ENCODE measurements at regions not wholly inside any gene's neighbourhood (a gene's known extent, or its start where the extent isn't known, plus 50 kb on each side); places are given as distances from the start of the nearest gene placed in this dataset.

DNA sequence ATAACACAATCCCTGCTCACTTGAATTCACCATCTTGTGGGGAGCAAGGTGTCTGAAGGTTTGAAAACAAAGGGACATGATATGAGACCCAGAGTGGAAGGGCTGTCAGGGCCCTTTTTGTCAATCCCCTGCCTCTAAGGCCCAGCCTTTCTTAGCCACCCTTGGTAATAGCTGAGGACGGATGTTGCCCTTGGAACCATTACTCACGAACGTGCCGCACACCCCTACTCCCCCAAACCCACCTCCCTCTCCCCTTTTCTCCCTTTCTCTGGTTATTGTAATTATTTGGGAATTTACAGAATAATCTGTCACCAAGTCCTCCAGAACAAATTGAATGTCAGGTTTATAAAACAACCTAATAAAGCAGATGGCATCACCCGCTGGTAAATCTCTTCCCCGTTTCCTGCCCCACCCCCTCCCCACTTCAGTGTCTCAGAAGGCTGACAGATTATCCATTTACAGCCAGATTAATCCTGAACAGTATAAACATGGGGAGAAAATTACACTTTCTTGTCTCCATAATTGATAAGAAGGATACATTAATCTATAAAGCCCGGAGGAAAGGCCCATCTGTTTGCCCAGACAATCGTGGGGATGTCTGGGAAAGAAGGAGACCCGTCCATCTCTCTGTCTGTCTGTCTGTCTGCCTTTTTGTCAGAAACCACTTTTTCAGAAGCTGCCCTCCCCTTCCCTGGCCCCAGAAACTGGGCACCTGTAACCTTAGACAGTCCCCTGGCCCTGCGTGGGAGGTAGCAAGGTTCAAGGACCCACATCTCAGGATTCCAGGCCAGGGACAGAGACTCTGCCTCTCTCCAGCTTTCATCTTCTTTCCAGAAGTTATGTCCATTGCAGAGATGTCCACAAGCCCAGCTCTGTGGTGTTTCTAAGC, 60.6 kb upstream of the CD34 start:
- no peak for DNase-seq (ENCODE audit: low read depth)

- DNase-seq (ENCODE audit: low read depth), result no peak
Observed at GRCh38 chr1:207970329-207971233, 59.7 kb upstream of the CD34 start.

DNA sequence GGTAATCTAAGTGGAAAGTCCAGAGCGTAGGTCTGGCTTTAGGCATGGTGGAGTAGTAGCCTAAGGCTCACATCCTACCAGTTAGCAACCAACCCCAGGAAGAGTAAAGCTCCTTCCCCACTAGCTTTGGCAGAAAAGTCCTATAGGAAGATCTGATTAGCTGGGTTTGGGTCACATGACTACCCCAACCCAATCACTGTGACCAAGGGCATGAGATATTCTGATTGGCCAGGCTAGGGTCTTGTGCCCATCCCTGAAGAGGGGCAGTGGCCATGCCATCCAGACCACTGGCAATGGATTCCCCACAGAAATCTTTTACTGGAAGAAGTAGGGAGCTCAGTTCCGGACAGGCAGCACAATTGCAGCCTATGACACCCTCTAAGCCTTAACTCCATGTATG, 58.6 kb upstream of the CD34 start:
- DNase-seq (ENCODE audit: low read depth), result no peak

- DNase-seq (ENCODE audit: low read depth), result no peak
Observed at GRCh38 chr1:207968521-207969009, 57.6 kb upstream of the CD34 start.

DNA sequence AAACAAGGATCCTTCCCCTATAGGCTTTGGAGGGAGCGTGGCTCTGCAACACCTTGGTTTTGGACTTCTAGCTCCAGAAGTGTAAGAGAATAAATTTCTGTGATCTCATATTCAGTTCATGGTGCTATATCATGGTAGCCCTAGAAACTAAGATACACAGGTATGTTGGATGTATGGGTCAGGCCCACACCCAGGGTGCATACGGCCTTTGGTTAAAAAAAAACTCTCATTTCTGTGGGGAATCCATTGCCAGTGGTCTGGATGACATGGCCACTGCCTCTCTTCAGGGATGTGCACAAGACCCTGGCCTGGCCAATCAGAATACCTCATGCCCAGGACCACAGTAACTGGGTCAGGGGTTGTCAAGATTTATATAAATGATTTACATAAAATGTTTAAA, 56.8 kb upstream of the CD34 start:
- DNase-seq (ENCODE audit: low read depth), result no peak

DNA sequence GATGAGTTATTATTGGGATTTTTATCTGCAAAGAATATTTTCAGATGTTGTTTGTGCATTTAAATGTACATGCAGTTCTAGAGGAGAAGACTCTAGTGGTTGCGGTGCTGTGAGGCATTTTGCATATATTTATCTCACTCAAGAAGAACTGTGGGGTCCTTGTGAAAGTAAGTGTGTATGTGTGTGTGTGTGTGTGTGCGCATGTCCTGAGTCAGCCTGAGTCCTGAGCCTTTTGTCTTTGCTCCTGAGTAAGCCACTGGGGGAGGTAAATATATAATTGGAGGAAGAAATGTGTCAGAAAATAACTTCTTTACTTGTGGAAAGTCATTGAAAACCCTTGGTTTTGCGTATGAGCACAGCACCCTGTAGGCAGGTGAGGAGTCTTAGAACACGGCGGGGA, 55.6 kb upstream of the CD34 start:
- DNase-seq (ENCODE audit: low read depth), result no peak

- no peak for DNase-seq (ENCODE audit: low read depth)
Observed at GRCh38 chr1:207965392-207966387, 54.8 kb upstream of the CD34 start.

- DNase-seq (ENCODE audit: low read depth), result no peak
Observed at GRCh38 chr1:207964195-207964966, 53.5 kb upstream of the CD34 start.

- DNase-seq (ENCODE audit: low read depth), result peak; percentile 71
Observed at GRCh38 chr1:207963427-207964194, 52.7 kb upstream of the CD34 start.

DNA sequence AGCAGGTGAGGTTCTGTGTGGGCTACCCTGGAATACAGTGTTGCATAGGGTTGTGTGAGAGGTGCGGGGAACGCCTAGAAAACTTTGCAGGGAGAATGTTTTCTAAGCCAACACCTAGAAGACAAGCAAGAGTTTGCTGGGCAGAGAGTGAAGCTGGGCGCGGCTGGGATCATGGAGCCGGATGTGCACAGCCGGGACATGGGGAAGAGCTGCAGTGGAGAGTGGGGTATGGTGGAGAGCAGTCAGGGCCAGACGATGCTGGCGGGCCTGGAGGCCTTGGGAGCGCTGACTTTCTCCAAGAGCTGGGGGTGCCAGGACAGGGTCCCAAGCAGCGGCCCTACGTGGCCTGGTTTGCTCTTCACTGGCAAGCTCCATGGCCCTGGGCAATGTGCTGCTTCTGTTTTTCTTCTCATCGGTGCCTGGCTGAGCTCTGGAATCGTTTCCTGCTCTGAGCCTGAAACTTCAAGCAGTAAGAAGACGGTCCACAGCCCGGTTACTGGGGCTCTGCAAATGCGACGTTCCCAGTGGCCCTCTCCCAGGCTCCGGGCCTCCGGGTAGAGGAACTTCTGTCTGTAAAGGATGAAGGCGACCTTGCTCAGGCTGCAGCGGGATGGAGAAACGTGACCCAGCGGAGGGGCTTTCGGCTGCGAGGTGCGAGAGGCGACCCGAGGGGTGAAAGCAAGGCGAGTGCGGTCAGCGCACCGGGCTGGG, 51.9 kb upstream of the CD34 start:
- no peak for DNase-seq (ENCODE audit: low read depth)

Data from T follicular helper cell (primary cell).